HG03097 (cell line): ENCODE measurements at regions not wholly inside any gene's neighbourhood (a gene's known extent, or its start where the extent isn't known, plus 50 kb on each side); places are given as distances from the start of the nearest gene placed in this dataset.
"Not testable (repeated sequence)": the region's sequence is repeated elsewhere in the genome, so short reads cannot be mapped to it uniquely, and the experiment has no call there.

ENCODE experiments used
- ATAC-seq: cut with Tn5 transposase; IDR thresholded peaks from one replicate; pipeline ENCODE4 v1.9.1; 2021; ENCODE audit not compliant: unreplicated experiment, low FRiP score

- ATAC-seq: no peak
Observed at GRCh38 chr6:139711804-139712585, 337.5 kb upstream of the CITED2 start.

- ATAC-seq: no peak
Observed at GRCh38 chr6:139710556-139710955, 336.1 kb upstream of the CITED2 start.

DNA sequence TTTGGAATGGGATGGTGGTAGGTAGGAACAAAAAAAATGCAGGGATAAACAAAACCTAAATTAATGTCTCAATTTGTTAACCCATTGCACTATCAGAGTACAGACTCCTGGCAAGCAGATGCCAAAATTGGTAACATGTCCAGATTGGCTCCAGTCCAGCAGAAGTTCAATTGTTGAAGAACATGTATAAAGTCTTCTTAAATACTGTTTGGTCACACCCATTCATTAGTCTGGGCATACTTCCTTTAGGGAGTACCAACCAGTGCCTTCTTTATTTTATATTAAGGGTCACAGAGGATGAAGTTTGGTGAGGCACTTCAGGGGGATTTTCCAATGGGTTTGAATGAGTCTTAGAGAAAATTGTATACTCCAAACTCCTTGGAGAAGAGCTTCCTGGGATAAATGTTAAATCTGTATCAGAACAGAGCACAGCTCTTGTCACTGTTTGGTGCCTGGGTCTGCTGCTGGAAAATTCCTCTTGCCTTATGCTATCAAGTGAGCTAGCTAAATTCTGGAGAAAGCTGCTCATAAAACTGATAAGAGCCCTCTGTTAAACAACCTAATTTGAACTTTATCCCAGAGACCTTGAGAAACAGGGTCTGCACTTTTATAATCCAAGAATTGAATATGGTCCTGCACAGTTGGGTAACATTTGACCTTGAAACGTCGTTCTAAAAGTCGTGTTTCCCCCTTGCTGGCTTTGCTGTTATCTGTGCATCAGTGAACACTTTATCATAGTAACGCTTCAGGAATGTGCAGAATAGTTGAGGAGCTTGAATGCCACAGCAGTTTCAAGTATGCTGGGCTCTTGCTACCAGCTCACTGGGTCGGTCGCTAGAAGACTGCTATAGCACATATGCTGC is 334.1 kb upstream of the CITED2 start:
- no peak for ATAC-seq

GRCh38 chr6:139706912-139707311 is 332.5 kb upstream of the CITED2 start:
- ATAC-seq: no peak

- ATAC-seq: no peak
Observed at GRCh38 chr6:139705284-139705683, 330.8 kb upstream of the CITED2 start.

DNA sequence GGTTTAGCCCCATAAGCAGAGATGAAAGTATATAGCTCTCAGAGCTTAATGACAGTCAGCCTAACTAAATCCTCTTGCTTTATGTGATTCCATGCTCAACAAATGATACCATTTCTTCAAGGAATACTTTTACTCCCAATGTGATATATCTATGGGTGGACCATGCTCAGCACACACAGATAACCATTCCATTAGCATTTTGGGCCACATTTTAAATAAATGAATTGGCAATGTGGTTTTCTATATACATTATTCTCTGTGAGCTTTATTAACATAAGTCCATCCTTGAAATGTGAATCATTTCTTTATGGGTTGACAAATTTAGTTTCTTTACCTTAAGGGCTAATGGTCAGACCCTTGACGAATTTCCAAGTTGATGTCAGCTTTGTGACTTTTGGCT is 329.3 kb upstream of the CITED2 start:
- no peak for ATAC-seq

GRCh38 chr6:139702706-139703105 is 328.3 kb upstream of the CITED2 start:
- no peak for ATAC-seq

GRCh38 chr6:139701695-139702094 is 327.2 kb upstream of the CITED2 start:
- ATAC-seq: no peak

DNA sequence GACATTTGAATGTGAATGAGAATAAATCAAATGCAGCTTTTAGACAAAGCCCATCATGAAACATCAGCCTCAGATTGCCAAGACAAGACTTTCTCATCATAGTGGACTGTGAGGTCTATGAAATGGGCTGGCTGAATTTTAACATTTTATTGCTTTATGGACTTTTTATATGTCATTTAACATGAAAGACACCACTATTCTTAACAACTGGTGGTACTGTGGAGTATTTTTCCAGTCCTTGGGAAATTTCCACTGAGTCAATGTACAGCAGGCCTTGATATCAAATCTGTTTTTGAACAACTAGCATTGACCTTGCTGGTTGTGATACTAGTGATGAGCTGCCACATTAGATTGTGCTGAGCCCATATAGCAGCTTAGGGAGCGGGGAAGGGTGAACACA is 326.6 kb upstream of the CITED2 start:
- no peak for ATAC-seq

- ATAC-seq: no peak
Observed at GRCh38 chr6:139699911-139700310, 325.5 kb upstream of the CITED2 start.

DNA sequence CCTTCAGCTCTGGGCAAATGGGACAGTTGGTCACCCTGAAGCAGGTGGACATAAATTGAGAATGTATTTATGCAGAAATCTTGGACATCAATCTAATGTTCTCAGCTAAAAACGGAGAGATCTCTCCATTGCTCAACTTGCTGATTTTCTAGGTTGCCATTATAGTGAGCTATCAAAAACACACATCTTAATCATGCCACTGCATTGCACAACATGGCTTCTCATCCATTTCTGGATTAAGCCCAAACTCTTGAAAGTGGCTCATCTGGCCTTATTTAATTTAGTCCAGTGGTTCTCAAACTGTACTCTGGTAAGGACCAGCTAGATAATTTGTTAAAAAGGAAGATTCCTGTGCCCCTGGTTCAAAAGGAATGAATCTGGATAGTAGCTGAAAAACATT is 324.9 kb upstream of the CITED2 start:
- no peak for ATAC-seq

GRCh38 chr6:139698526-139699176 is 324.2 kb upstream of the CITED2 start:
- no peak for ATAC-seq

- ATAC-seq: not testable (repeated sequence)
Observed at GRCh38 chr6:139697856-139698255, 323.4 kb upstream of the CITED2 start.

DNA sequence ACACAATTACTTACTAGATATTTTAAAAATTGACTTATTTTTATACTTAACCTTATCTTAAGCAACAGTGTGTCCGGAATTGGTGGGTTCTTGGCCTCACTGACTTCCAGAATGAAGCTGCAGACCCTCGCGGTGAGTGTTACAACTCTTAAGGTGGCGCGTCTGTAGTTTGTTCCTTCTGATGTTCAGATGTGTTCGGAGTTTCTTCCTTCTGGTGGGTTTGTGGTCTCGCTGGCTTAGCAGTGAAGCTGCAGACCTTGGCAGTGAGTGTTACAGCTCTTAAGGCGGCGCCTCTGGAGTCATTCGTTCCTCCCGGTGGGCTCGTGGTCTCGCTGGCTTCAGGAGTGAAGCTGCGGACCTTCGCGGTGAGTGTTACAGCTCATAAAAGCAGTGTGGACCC is 322.5 kb upstream of the CITED2 start:
- ATAC-seq: not testable (repeated sequence)

GRCh38 chr6:139695361-139695760 is 320.9 kb upstream of the CITED2 start:
- ATAC-seq: no peak

DNA sequence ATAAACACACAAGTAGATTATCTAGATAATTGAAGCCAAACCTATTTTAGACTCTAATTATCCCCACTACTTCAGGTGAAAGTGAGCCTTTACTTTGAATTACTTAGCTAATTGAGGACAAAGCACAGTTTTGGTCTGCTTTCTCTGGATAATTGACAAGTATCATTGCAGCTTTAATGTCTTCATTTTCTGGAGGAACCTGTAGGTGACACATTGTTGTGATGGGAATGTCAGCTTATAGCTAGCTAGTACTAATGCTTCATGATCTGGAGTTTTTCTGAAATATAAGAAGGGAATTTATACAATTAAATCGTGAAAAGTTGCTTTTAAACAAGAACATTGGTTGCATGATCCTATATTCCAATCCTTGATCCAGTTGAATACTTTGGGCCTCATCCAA is 319.3 kb upstream of the CITED2 start:
- ATAC-seq: no peak

DNA sequence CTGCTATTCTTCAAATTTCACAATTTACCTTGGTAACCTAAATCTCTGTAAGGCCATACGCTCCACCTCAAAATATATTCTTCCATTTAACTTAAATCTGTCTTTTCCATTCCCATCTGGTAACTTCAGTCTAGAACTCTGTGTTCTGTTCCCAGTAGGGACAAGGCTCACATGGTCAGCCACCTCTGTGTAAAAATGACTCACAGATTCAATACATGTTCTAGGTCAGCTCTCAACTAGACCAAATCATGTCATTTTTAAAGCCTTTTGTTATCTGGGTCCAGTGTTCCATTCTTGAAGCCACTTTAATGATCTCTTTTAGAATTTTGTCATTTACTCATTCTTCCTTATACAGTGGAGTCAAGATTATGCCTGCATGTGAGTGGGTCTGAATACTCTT is 315.6 kb upstream of the CITED2 start:
- no peak for ATAC-seq

DNA sequence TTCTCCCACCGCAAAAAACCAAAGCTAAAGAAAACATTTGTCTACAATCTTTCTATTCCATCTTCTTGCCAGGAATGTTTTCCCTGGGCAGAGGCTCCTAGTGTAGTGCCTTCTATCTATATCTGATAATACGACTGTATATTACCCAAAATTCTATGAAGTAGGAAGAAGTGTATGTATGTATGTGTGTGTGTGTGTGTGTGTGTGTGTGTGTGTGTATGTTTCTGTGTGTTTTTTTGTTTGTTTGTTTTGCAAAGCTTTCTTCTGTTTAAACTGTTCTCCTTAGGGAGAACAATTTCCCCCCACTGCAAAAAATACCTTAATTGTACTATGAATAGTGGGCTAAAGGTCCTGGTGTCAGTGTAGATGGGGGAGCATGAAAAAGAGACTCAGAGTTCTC is 312.6 kb upstream of the CITED2 start:
- no peak for ATAC-seq

GRCh38 chr6:139686308-139686707 is 311.9 kb upstream of the CITED2 start:
- no peak for ATAC-seq

- ATAC-seq: no peak
Observed at GRCh38 chr6:139685009-139685408, 310.6 kb upstream of the CITED2 start.

DNA sequence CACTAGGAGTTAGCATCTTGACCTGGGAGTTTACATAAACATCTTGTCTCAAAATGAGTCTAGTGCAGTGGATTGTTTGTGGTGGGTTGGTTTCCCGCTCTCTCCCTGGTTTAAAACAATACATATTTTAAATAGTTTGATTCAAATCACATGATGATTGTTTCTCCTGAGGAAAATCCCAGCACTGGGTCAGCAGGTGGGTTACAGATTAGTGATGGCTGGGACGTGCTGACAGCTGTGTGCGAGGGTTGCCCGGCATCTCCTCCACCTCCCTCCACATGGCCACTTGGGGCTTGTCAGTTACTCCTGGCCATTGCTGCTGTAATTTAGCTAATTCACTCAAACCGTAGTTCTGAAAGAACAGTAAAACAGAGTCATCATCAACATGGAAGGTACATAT is 306.4 kb upstream of the CITED2 start:
- no peak for ATAC-seq
